ENCODE measurements at regions not wholly inside any gene's neighbourhood (a gene's known extent, or its start where the extent isn't known, plus 50 kb on each side); places are given as distances from the start of the nearest gene placed in this dataset.

DNA sequence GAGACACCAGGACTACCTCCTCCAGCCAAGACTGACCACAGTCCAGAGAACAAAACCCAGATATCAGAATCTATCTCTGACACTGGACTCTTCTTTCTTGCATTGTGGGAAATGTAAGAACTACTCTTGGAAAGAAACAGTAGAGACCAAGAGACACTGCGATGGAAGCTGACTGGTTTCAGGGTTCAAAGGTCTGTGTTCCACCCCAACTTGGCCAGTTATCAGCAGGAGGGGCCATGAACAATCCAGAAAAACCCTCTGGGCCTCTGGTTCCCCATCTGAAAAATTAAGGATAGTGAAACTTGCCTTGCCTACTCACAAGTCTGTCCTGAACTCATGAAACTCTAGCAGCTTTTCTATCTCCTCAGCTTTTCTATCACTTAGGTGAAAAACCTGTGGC is 166.5 kb downstream of the SUCLG1 start:
- H3K4me1 ChIP-seq (ENCODE audit: control insufficient read depth in 1 of 2, insufficient read depth in 2 of 2, low read length in 2 of 2): peaks cover 26 to 28% of the 10 kb centered on the region in 2 donors
- no peaks in the 10 kb centered on the region for H3K36me3 ChIP-seq (ENCODE audit: control insufficient read depth in 1 of 2, insufficient read depth in 2 of 2, low read length in 2 of 2)
- H3K9ac ChIP-seq (ENCODE audit: low read depth in 1 of 2, low read length in 2 of 2): no peak overlapping the region
- H3K4me3 ChIP-seq (ENCODE audit: low read depth in 1 of 2, low read length in 2 of 2): peak overlapping the region in 1 of 2 donors; percentile 11
- H3K9me3 ChIP-seq (ENCODE audit: control insufficient read depth in 1 of 2, low read length in 2 of 2): no peaks in the 10 kb centered on the region
- H3K27ac ChIP-seq (ENCODE audit: low read depth, low read length): no peak overlapping the region
- no peaks in the 10 kb centered on the region for H3K27me3 ChIP-seq (ENCODE audit: control insufficient read depth in 1 of 2, insufficient read depth in 2 of 2, low read length in 2 of 2)

DNA sequence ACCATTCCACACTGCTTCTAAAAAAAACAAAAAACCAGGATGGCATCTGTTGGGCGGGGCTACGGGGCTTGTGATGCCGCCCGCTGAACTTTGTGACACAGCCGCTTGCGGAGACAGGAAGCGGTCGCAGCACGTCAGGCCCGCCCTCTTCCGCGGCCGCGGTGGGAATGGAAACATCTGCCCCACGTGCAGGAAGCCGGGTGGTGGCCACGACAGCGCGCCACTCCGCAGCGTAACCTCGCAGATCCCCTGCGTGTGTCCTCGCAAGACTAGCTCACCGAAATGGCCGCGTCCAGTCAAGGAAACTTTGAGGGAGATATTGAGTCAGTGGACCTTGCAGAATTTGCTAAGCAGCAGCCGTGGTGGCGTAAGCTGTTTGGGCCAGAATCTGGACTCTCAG is 168.5 kb downstream of the SUCLG1 start:
- no peaks in the 10 kb centered on the region for H3K9me3 ChIP-seq (ENCODE audit: control insufficient read depth in 1 of 2, low read length in 2 of 2)
- H3K27me3 ChIP-seq (ENCODE audit: control insufficient read depth in 1 of 2, insufficient read depth in 2 of 2, low read length in 2 of 2): no peaks in the 10 kb centered on the region
- H3K4me1 ChIP-seq (ENCODE audit: control insufficient read depth in 1 of 2, insufficient read depth in 2 of 2, low read length in 2 of 2): peaks cover 17 to 18% of the 10 kb centered on the region in 2 donors
- H3K9ac ChIP-seq (ENCODE audit: low read depth in 1 of 2, low read length in 2 of 2): no peak overlapping the region
- H3K36me3 ChIP-seq (ENCODE audit: control insufficient read depth in 1 of 2, insufficient read depth in 2 of 2, low read length in 2 of 2): no peaks in the 10 kb centered on the region
- no peak overlapping the region for H3K27ac ChIP-seq (ENCODE audit: low read depth, low read length)
- no peak overlapping the region for H3K4me3 ChIP-seq (ENCODE audit: low read depth in 1 of 2, low read length in 2 of 2)

DNA sequence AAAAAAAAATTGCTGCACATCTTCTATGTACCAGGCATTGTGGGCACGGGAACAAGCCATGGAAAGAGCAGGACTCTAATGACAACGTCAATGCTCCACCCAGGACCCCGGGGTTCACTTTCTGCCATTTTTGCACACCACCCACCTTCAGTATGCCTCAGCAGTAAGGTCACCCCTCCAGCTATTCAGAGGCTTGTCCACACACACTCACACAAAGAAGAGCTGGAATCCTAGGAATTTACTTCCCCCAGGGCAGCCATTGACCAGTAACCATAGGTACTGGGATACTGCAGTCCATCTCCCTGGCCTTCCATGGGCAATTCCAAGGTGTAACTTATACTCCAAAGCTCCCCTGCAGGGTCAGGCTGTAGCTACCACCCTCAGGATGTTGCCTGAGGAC is 170.8 kb downstream of the SUCLG1 start:
- Histone ChIP-seq H3K4me1 (ENCODE audit: control insufficient read depth in 1 of 2, insufficient read depth in 2 of 2, low read length in 2 of 2) (peaks cover 12 to 13% of the 10 kb centered on the region in 2 donors), H3K36me3 (ENCODE audit: control insufficient read depth in 1 of 2, insufficient read depth in 2 of 2, low read length in 2 of 2) (no peaks in the 10 kb centered on the region)

DNA sequence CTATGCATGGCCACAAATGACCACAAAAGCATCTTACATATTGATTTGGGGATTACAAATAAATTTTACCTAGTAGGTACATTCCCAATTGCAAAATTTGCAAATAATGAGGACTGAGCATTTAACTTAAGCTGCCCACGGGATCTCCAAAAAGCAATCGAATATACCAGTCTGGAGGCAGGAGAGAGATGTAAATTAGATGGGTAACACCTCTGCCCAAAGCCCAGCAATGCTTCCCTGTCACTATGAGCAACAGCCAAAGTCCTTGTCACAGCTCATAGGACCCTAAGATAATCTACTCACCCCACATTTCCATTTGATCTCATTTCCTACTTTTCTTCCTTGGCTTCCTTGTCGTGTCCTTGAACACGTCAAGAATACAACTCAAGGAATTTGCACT is 172.2 kb downstream of the SUCLG1 start:
- H3K27me3 ChIP-seq (ENCODE audit: control insufficient read depth in 1 of 2, insufficient read depth in 2 of 2, low read length in 2 of 2): no peaks in the 10 kb centered on the region
- H3K9ac ChIP-seq (ENCODE audit: low read depth in 1 of 2, low read length in 2 of 2): no peak overlapping the region

More for the DNA sequence above, 170.8 kb downstream of the SUCLG1 start:
- H3K9ac ChIP-seq (ENCODE audit: low read depth in 1 of 2, low read length in 2 of 2): no peak overlapping the region
- H3K4me3 ChIP-seq (ENCODE audit: low read depth in 1 of 2, low read length in 2 of 2): no peak overlapping the region
- H3K27ac ChIP-seq (ENCODE audit: low read depth, low read length): no peak overlapping the region
- H3K27me3 ChIP-seq (ENCODE audit: control insufficient read depth in 1 of 2, insufficient read depth in 2 of 2, low read length in 2 of 2): no peaks in the 10 kb centered on the region
- no peaks in the 10 kb centered on the region for H3K9me3 ChIP-seq (ENCODE audit: control insufficient read depth in 1 of 2, low read length in 2 of 2)

DNA sequence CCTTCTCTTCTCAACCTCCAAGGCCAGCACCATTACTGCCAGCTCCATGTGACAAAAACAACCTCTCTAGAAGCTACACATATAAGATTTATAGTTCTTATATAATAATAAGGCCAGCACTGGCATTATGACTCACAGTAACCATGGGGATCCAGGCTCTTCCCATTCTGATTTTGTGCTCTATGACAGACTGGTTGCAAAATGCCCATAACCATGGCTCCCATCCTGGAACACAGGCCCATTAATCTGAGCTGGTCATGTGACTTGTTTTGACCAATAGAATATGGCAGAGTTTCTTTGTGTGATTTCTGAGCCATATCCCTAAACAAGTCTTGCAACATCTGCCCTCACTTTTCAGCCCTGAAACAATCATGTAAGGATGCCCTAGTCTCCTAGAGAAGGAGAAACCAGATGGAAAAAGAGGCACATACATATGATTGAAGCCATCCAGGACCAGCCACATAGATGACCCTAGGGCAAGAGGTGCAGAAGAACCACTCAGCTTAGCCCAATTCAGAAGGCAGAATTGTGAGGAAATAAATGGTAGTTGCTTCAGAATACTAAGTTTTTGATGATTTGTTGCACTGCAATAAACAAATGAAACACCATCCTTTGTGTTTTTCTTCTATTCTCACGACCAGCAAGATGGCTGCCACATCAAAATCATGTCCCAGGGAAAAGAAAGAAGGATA is 173.9 kb downstream of the SUCLG1 start:
- Histone ChIP-seq H3K4me1 (ENCODE audit: control insufficient read depth in 1 of 2, insufficient read depth in 2 of 2, low read length in 2 of 2) (no peaks in the 10 kb centered on the region), H3K36me3 (ENCODE audit: control insufficient read depth in 1 of 2, insufficient read depth in 2 of 2, low read length in 2 of 2) (no peaks in the 10 kb centered on the region), H3K4me3 (ENCODE audit: low read depth in 1 of 2, low read length in 2 of 2) (no peak overlapping the region), H3K9ac (ENCODE audit: low read depth in 1 of 2, low read length in 2 of 2) (no peak overlapping the region), H3K9me3 (ENCODE audit: control insufficient read depth in 1 of 2, low read length in 2 of 2) (no peaks in the 10 kb centered on the region), H3K27ac (ENCODE audit: low read depth, low read length) (no peak overlapping the region), H3K27me3 (ENCODE audit: control insufficient read depth in 1 of 2, insufficient read depth in 2 of 2, low read length in 2 of 2) (no peaks in the 10 kb centered on the region)

More for the DNA sequence above, 172.2 kb downstream of the SUCLG1 start:
- H3K4me3 ChIP-seq (ENCODE audit: low read depth in 1 of 2, low read length in 2 of 2): no peak overlapping the region
- no peaks in the 10 kb centered on the region for H3K4me1 ChIP-seq (ENCODE audit: control insufficient read depth in 1 of 2, insufficient read depth in 2 of 2, low read length in 2 of 2)
- no peak overlapping the region for H3K27ac ChIP-seq (ENCODE audit: low read depth, low read length)
- no peaks in the 10 kb centered on the region for H3K36me3 ChIP-seq (ENCODE audit: control insufficient read depth in 1 of 2, insufficient read depth in 2 of 2, low read length in 2 of 2)
- H3K9me3 ChIP-seq (ENCODE audit: control insufficient read depth in 1 of 2, low read length in 2 of 2): no peaks in the 10 kb centered on the region

DNA sequence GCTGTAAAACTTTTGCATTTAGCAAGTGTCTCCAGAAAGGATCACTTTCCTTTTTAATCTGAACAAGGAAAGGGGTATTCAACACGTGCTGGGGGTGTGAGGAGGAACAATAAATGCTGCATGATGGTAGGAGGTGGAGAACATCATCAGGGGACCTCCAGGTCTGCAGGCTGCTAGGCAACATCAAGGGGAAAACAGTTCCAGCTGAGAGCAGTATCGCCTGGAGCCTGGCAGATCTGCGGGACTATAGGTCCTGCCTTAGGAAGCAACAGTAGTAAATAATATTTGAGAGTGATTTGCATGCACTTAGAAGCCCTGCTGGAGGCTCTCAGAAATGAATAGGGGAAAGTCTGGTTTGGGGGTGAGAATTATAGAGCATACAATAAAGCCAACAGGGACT is 175.6 kb downstream of the SUCLG1 start:
- Histone ChIP-seq H3K27ac (ENCODE audit: low read depth, low read length) (no peak overlapping the region), H3K36me3 (ENCODE audit: control insufficient read depth in 1 of 2, insufficient read depth in 2 of 2, low read length in 2 of 2) (no peaks in the 10 kb centered on the region), H3K9me3 (ENCODE audit: control insufficient read depth in 1 of 2, low read length in 2 of 2) (no peaks in the 10 kb centered on the region), H3K4me1 (ENCODE audit: control insufficient read depth in 1 of 2, insufficient read depth in 2 of 2, low read length in 2 of 2) (no peaks in the 10 kb centered on the region), H3K27me3 (ENCODE audit: control insufficient read depth in 1 of 2, insufficient read depth in 2 of 2, low read length in 2 of 2) (no peaks in the 10 kb centered on the region), H3K4me3 (ENCODE audit: low read depth in 1 of 2, low read length in 2 of 2) (no peak overlapping the region), H3K9ac (ENCODE audit: low read depth in 1 of 2, low read length in 2 of 2) (no peak overlapping the region)

DNA sequence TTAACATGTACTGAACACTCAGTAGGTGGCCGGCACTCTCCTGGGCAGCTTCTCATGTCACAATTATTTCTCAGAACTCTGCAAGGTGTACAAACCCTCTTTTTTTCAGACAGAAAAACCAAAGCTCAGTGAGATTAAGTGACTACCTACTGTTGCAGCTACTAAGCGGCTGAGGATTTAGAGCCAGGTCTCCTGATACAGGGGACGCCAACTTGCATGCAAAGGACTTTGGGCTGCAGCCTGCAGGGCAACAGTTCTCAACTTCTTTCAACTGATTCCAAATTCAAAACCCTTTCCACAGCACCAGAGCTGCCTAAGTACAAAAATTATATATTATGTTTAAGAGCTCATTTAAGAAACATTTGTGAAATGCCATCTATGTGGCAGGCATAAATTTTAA is 177.6 kb downstream of the SUCLG1 start:
- Histone ChIP-seq H3K27ac (ENCODE audit: low read depth, low read length) (no peak overlapping the region), H3K9ac (ENCODE audit: low read depth in 1 of 2, low read length in 2 of 2) (no peak overlapping the region), H3K9me3 (ENCODE audit: control insufficient read depth in 1 of 2, low read length in 2 of 2) (no peaks in the 10 kb centered on the region), H3K27me3 (ENCODE audit: control insufficient read depth in 1 of 2, insufficient read depth in 2 of 2, low read length in 2 of 2) (no peaks in the 10 kb centered on the region), H3K4me3 (ENCODE audit: low read depth in 1 of 2, low read length in 2 of 2) (no peak overlapping the region), H3K4me1 (ENCODE audit: control insufficient read depth in 1 of 2, insufficient read depth in 2 of 2, low read length in 2 of 2) (no peaks in the 10 kb centered on the region), H3K36me3 (ENCODE audit: control insufficient read depth in 1 of 2, insufficient read depth in 2 of 2, low read length in 2 of 2) (no peaks in the 10 kb centered on the region)

DNA sequence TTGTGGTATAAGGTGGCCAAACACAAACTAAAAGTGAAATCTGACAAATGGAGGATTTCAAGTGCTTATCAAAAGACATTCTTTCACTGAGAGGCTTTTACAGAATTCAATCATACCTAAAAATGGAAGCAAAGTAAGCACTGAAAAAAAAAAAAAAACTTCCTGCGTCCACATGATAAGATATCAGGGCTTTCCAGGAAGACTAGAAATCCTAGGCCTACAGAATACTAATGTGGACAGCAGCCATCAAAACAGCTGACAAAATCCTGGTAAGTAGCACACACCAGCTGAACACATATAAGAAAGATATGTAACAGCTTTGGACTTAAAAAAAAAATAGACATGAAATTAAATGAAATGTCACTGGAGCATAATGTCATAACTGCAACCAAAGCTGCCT is 178.2 kb downstream of the SUCLG1 start:
- Histone ChIP-seq H3K4me3 (ENCODE audit: low read depth in 1 of 2, low read length in 2 of 2) (no peak overlapping the region), H3K9me3 (ENCODE audit: control insufficient read depth in 1 of 2, low read length in 2 of 2) (no peaks in the 10 kb centered on the region), H3K36me3 (ENCODE audit: control insufficient read depth in 1 of 2, insufficient read depth in 2 of 2, low read length in 2 of 2) (no peaks in the 10 kb centered on the region), H3K27ac (ENCODE audit: low read depth, low read length) (no peak overlapping the region), H3K4me1 (ENCODE audit: control insufficient read depth in 1 of 2, insufficient read depth in 2 of 2, low read length in 2 of 2) (no peaks in the 10 kb centered on the region), H3K27me3 (ENCODE audit: control insufficient read depth in 1 of 2, insufficient read depth in 2 of 2, low read length in 2 of 2) (no peaks in the 10 kb centered on the region), H3K9ac (ENCODE audit: low read depth in 1 of 2, low read length in 2 of 2) (no peak overlapping the region)

DNA sequence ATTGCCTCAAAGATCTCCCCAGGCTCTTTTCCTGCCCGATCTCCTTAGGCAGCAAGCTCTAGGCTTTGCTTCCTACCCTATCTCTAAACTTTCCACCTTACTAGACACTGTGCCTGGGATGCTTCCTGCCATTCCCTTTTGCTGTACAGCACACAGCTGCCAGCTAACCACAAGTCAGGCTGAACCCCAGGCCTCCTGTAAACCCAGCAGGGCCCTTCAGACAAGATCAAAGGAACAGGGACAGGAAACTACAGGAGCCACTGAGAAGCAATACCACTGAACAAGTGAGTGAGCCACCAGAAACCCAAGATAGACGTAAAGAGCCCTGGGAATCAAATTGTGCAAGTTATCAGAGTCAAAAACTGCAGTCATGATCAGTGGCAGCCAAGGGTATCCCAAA is 180.7 kb downstream of the SUCLG1 start:
- Histone ChIP-seq H3K9me3 (ENCODE audit: control insufficient read depth in 1 of 2, low read length in 2 of 2) (no peaks in the 10 kb centered on the region), H3K9ac (ENCODE audit: low read depth in 1 of 2, low read length in 2 of 2) (no peak overlapping the region), H3K4me1 (ENCODE audit: control insufficient read depth in 1 of 2, insufficient read depth in 2 of 2, low read length in 2 of 2) (no peaks in the 10 kb centered on the region), H3K4me3 (ENCODE audit: low read depth in 1 of 2, low read length in 2 of 2) (no peak overlapping the region), H3K27ac (ENCODE audit: low read depth, low read length) (no peak overlapping the region), H3K27me3 (ENCODE audit: control insufficient read depth in 1 of 2, insufficient read depth in 2 of 2, low read length in 2 of 2) (no peaks in the 10 kb centered on the region), H3K36me3 (ENCODE audit: control insufficient read depth in 1 of 2, insufficient read depth in 2 of 2, low read length in 2 of 2) (no peaks in the 10 kb centered on the region)

DNA sequence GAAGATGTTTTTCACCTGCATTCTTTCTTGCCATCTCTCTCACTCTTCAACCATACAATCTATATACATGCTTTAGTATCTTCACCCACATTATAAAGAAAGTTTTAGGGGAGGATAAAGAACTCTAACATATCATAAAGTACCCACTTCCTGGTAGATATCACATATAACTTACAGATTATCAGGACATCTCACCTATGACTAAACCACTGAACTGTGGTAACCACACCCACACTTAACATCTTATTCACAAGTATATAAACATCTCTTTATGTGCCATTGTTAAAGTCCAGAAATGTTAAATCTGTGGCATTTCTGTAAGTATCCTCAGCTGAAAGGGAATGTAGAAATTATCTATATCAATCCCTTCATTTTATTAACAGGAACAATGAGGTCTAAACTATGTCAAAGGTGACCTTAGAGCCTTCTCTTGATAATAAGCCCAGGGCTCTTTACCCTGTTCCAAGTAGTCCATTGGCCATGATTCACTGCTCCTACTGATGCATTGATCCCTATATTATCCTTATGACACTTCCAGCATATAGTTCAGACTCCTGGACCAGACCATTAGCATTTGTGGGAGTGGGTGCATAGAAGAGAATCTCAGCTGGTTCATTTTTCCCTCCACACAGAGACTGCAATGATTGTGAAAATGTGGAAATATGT is 182.4 kb downstream of the SUCLG1 start:
- Histone ChIP-seq H3K36me3 (ENCODE audit: control insufficient read depth in 1 of 2, insufficient read depth in 2 of 2, low read length in 2 of 2) (no peaks in the 10 kb centered on the region), H3K27ac (ENCODE audit: low read depth, low read length) (no peak overlapping the region), H3K9me3 (ENCODE audit: control insufficient read depth in 1 of 2, low read length in 2 of 2) (no peaks in the 10 kb centered on the region), H3K9ac (ENCODE audit: low read depth in 1 of 2, low read length in 2 of 2) (no peak overlapping the region), H3K27me3 (ENCODE audit: control insufficient read depth in 1 of 2, insufficient read depth in 2 of 2, low read length in 2 of 2) (no peaks in the 10 kb centered on the region), H3K4me1 (ENCODE audit: control insufficient read depth in 1 of 2, insufficient read depth in 2 of 2, low read length in 2 of 2) (no peaks in the 10 kb centered on the region), H3K4me3 (ENCODE audit: low read depth in 1 of 2, low read length in 2 of 2) (no peak overlapping the region)

Measured in duodenal mucosa (tissue), 2 donors.